K562 (cell line): ENCODE measurements at regions not wholly inside any gene's neighbourhood (a gene's known extent, or its start where the extent isn't known, plus 50 kb on each side); places are given as distances from the start of the nearest gene placed in this dataset.

Source experiments
- CUX1 ChIP-seq: fragments of 200-800 bp; sonication (Bioruptor generic); IDR thresholded peaks from 2 replicates; pipeline ENCODE4 v1.6.1; 2016; ENCODE audit warnings: missing genetic modification characterization, missing compliant biosample characterization
- ESRRA ChIP-seq: fragments of 450-650 bp; IDR thresholded peaks from 2 replicates; pipeline ENCODE4 v1.6.1; 2014; ENCODE audit warnings: low read depth, mild to moderate bottlenecking, moderate library complexity, borderline replicate concordance
- FOXO4 ChIP-seq: fragments of 450-650 bp; formaldehyde crosslinking; IDR thresholded peaks from 2 replicates; pipeline ENCODE4 v1.4.0; 2020; ENCODE audit warnings: mild to moderate bottlenecking, moderate library complexity
- GTF2E2 ChIP-seq: fragments of 200-800 bp; sonication (Bioruptor generic); IDR thresholded peaks from 2 replicates; pipeline ENCODE4 v1.6.1; 2016; ENCODE audit warnings: missing genetic modification characterization, missing compliant biosample characterization
- HCFC1 ChIP-seq: IDR thresholded peaks from 2 replicates; pipeline ENCODE4 v1.6.1; 2012; ENCODE audit warnings: low read depth, low read length, improper control_type of control experiment
- MEF2D ChIP-seq: conservative IDR thresholded peaks from 2 replicates; pipeline ENCODE4 v1.6.1; 2016; ENCODE audit warnings: low read depth, missing genetic modification characterization, missing compliant biosample characterization
- SRSF1 ChIP-seq: fragments of 200-400 bp; formaldehyde crosslinking; IDR thresholded peaks from 2 replicates; pipeline ENCODE4 v1.6.1; 2017; ENCODE audit warnings: mild to moderate bottlenecking, low read depth, low read length, moderate library complexity
- USF1 ChIP-seq: sonication (generic); formaldehyde crosslinking; IDR thresholded peaks from 2 replicates; pipeline ENCODE4 v1.9.0; 2022; ENCODE audit warnings: mild to moderate bottlenecking, missing genetic modification reagents
- ZNF561 ChIP-seq: fragments of 450-650 bp; formaldehyde crosslinking; conservative IDR thresholded peaks from 2 replicates; pipeline ENCODE4 v1.4.0; 2020; ENCODE audit warnings: mild to moderate bottlenecking, moderate library complexity
- ZNF668 ChIP-seq: fragments of 250-450 bp; sonication (Bioruptor Pico); IDR thresholded peaks from 2 replicates; pipeline ENCODE4 v1.8.0; 2022; ENCODE audit warnings: mild to moderate bottlenecking, inconsistent platforms

GRCh38 chr22:49150801-49151221 lies 676.9 kb downstream of the BRD1 start:
- TF ChIP-seq FOXO4 (no peak), MEF2D (tag) (no peak), CUX1 (CRISPR knock-in tag) (no peak), HCFC1 (no peak), ZNF668 (CRISPR knock-in tag) (no peak), ZNF561 (CRISPR knock-in tag) (no peak), GTF2E2 (tag) (no peak), ESRRA (no peak), SRSF1 (no peak), USF1 (CRISPR knock-in tag) (no peak)
